Body of pancreas (tissue), 4 donors: ENCODE measurements at regions not wholly inside any gene's neighbourhood (a gene's known extent, or its start where the extent isn't known, plus 50 kb on each side); places are given as distances from the start of the nearest gene placed in this dataset.

Experiments used
- CTCF ChIP-seq, 7 experiments: fragments of 450-650 bp in 4 of 7; fragments of 200-600 bp in 3 of 7; sonication (generic) in 3 of 7; IDR thresholded peaks; one replicate each; pipeline ENCODE4 v1.5.1; 2016 to 2019; ENCODE audit warnings: antibody characterized with exemption in 7 of 7
- POLR2A ChIP-seq, 3 donors: fragments of 450-650 bp; IDR thresholded peaks; one replicate each; pipeline ENCODE4 v1.6.1; 2016; ENCODE audit warnings: antibody characterized with exemption in 3 of 3, mild to moderate bottlenecking in 2 of 3

GRCh38 chr10:10830293-10830986 lies 187.2 kb upstream of the CELF2 start:
- TF ChIP-seq CTCF (IDR thresholded peaks at IDR 0.05): no peak
- TF ChIP-seq POLR2A (IDR thresholded peaks at IDR 0.05): no peak
